ENCODE measurements at regions not wholly inside any gene's neighbourhood (a gene's known extent, or its start where the extent isn't known, plus 50 kb on each side); places are given as distances from the start of the nearest gene placed in this dataset.

GRCh38 chr2:134080386-134081089 is 173.3 kb upstream of the MGAT5 start:
- H3K4me3 ChIP-seq (ENCODE audit: low read depth, low read length) = no peak overlapping the region
- no peak for DNase-seq (ENCODE audit: low read depth)
- TF ChIP-seq CTCF (conservative IDR thresholded peaks at IDR 0.05; ENCODE audit: low read depth, low read length) = no peak

- no peak for TF ChIP-seq CTCF (conservative IDR thresholded peaks at IDR 0.05; ENCODE audit: low read depth, low read length)
- DNase-seq (ENCODE audit: low read depth) = no peak
- no peak overlapping the region for H3K4me3 ChIP-seq (ENCODE audit: low read depth, low read length)
Observed at GRCh38 chr2:134081238-134081938, 172.5 kb upstream of the MGAT5 start.

- TF ChIP-seq CTCF (conservative IDR thresholded peaks at IDR 0.05; ENCODE audit: low read depth, low read length) = no peak
- no peak overlapping the region for H3K4me3 ChIP-seq (ENCODE audit: low read depth, low read length)
- DNase-seq (ENCODE audit: low read depth) = no peak
Observed at GRCh38 chr2:134083548-134083947, 170.3 kb upstream of the MGAT5 start.

- no peak for TF ChIP-seq CTCF (conservative IDR thresholded peaks at IDR 0.05; ENCODE audit: low read depth, low read length)
- DNase-seq (ENCODE audit: low read depth) = no peak
Observed at GRCh38 chr2:134086594-134087219, 167.2 kb upstream of the MGAT5 start.

GRCh38 chr2:134087371-134087921 is 166.4 kb upstream of the MGAT5 start:
- no peak overlapping the region for H3K4me3 ChIP-seq (ENCODE audit: low read depth, low read length)
- no peak for DNase-seq (ENCODE audit: low read depth)
- no peak for TF ChIP-seq CTCF (conservative IDR thresholded peaks at IDR 0.05; ENCODE audit: low read depth, low read length)

More at GRCh38 chr2:134086594-134087219, 167.2 kb upstream of the MGAT5 start:
- no peak overlapping the region for H3K4me3 ChIP-seq (ENCODE audit: low read depth, low read length)

- TF ChIP-seq CTCF (conservative IDR thresholded peaks at IDR 0.05; ENCODE audit: low read depth, low read length) = no peak
- H3K4me3 ChIP-seq (ENCODE audit: low read depth, low read length) = no peak overlapping the region
- no peak for DNase-seq (ENCODE audit: low read depth)
Observed at GRCh38 chr2:134089454-134089853, 164.4 kb upstream of the MGAT5 start.
